T-helper 2 cell treated with Interferon-gamma antibody and Interleukin-4, amounts not matched to agents 5 μg/mL and 100 μg/mL, for 36 hours (primary cell): ENCODE measurements at regions not wholly inside any gene's neighbourhood (a gene's known extent, or its start where the extent isn't known, plus 50 kb on each side); places are given as distances from the start of the nearest gene placed in this dataset.

Experiments used
- DNase-seq: peaks from one replicate; pipeline ENCODE4 v3.0.0; 2021; ENCODE audit warnings: low spot score
- H3K27ac Mint-ChIP-seq: one replicate; pipeline ENCODE4 v1.8.0; 2021; ENCODE audit warnings: mild to moderate bottlenecking, mixed read lengths
- H3K27me3 Mint-ChIP-seq: one replicate; pipeline ENCODE4 v1.8.0; 2021; ENCODE audit warnings: low read depth, mixed read lengths
- H3K36me3 Mint-ChIP-seq: one replicate; pipeline ENCODE4 v1.8.0; 2021; ENCODE audit warnings: low read depth, mixed read lengths
- H3K4me1 Mint-ChIP-seq: one replicate; pipeline ENCODE4 v1.8.0; 2021; ENCODE audit warnings: low read depth, mixed read lengths
- H3K4me3 Mint-ChIP-seq: one replicate; pipeline ENCODE4 v1.8.0; 2022; ENCODE audit warnings: mild to moderate bottlenecking, moderate library complexity, mixed read lengths
- H3K9me3 Mint-ChIP-seq: one replicate; pipeline ENCODE4 v1.8.0; 2021; ENCODE audit warnings: mixed read lengths

DNA sequence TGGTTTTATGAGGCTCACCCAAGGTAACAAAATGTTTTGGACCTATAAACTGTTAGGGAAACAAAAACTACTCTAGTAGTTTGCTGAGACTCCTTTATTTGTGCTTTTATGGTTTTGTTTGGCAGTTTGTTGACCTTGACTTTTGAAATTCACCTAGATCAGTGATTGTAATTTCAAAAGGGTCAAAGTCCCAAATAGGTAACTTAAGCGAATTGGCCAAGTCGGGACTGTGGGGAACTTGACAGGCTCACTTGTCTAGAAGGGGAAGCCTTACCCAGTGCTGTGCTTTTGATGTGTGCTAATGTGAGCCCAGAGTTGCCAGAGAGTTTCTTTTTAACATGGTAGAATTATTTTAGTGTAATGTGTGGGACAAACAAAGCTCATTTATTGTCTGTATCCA is 87.2 kb upstream of the SGCD start:
- Mint-ChIP-seq H3K27ac (no peak overlapping the region), H3K27me3 (no peaks in the 10 kb centered on the region), H3K4me3 (no peak overlapping the region), H3K4me1 (no peaks in the 10 kb centered on the region), H3K36me3 (no peaks in the 10 kb centered on the region), H3K9me3 (no peaks in the 10 kb centered on the region)
- DNase-seq, result no peak

DNA sequence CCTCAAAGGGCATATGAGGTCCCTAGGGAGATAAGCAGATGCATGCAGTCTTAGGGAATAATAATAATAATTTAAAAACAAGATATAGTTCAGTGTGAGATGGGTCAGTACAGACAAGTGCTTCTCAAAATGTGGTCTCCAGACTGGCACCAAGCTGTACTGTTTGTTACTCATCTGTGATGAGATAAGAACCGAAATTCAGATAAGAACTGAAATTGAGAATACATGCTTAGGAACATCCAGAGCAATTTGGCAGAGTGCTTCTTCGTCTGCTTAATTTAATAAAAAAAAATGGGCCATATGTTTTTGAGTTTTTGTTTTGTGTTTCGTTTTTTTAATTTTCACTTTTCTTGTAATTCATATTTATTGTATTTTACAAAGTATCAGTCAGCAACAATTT is 86.5 kb upstream of the SGCD start:
- DNase-seq, result no peak
- Mint-ChIP-seq H3K27ac (no peak overlapping the region), H3K36me3 (no peaks in the 10 kb centered on the region), H3K9me3 (no peaks in the 10 kb centered on the region), H3K27me3 (no peaks in the 10 kb centered on the region), H3K4me1 (no peaks in the 10 kb centered on the region), H3K4me3 (no peak overlapping the region)

DNA sequence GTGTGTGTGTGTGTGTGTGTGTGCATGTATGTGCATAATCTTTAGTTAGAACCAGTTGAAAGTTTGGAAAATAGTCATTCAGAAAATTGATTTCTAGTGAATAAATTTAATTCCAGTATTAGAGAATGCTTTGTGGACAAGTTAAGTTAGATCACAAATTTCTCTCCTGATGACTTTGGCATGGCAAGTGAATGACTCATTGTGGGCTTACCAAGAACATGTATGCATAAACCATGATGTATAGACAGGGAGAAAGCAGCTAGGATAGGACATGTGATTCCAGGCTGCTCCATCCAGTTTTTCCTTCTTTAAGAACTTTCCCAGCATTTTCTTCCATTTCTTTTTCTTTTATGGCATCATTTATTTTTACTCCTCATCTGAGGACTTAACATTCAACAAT is 85.7 kb upstream of the SGCD start:
- no peaks in the 10 kb centered on the region for H3K27me3 Mint-ChIP-seq
- no peak overlapping the region for H3K4me3 Mint-ChIP-seq
- no peaks in the 10 kb centered on the region for H3K9me3 Mint-ChIP-seq
- no peaks in the 10 kb centered on the region for H3K4me1 Mint-ChIP-seq
- no peaks in the 10 kb centered on the region for H3K36me3 Mint-ChIP-seq
- H3K27ac Mint-ChIP-seq, result no peak overlapping the region
- DNase-seq, result no peak

DNA sequence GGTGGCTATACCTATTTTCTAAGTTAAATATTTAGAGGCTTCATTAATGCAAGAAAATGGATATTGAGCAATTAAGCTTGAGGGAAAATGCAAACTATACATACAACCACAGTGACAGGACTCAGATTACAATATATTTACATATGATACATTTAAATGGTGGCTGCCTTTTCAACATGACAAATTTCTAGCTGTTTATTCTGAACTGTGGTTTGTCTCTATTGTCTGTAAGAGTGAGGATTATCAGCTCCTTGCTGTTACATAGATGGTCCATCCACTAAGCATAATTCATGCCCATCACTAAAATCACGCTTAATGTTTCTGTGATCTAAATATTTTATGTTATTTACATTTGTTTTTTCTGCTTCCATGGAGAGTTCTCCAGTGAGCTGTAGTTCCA is 81.1 kb upstream of the SGCD start:
- Mint-ChIP-seq H3K36me3 (no peaks in the 10 kb centered on the region), H3K4me3 (no peak overlapping the region), H3K27ac (no peak overlapping the region), H3K27me3 (no peaks in the 10 kb centered on the region), H3K4me1 (no peaks in the 10 kb centered on the region), H3K9me3 (no peaks in the 10 kb centered on the region)
- no peak for DNase-seq

DNA sequence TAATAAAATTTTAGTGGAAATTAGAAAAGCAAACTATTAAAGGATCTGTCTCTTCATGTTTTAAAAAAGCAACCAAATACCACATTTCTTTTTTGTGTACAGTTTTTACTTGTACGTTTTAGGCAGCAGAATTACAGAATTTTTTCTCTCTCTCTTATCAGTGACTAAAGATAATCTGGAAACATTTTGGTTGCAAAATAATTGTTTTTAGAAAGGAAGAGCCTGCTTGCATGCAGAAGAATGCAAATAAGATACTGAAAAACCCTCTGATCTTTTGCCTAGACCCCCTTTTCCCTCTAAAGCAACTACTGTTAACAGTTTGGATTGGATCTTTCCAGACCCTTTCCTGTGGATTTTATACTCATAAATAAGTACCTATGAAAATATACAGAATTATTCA is 75.9 kb upstream of the SGCD start:
- DNase-seq, result no peak
- Mint-ChIP-seq H3K4me1 (no peaks in the 10 kb centered on the region), H3K36me3 (no peaks in the 10 kb centered on the region), H3K27ac (no peak overlapping the region), H3K4me3 (no peak overlapping the region), H3K27me3 (no peaks in the 10 kb centered on the region), H3K9me3 (no peaks in the 10 kb centered on the region)

DNA sequence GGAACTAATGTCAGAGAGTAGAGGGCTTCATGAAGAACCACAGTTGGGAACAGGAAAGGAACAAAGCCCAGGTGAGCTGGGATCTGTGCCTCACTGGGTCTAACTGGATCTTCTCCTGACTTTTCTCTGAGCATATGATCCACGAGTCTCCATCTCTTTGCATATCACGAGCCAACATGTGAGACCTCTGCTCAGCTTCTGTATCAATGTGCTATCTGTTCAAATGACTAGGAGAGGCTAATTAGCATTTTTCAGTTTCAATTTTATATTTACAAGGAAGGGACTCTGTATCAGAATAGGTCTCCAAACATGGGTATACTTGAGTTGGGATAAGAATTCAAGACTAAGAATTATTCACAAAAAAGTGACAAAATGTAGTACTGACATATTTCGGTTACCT is 73.8 kb upstream of the SGCD start:
- H3K27ac Mint-ChIP-seq, result no peak overlapping the region
- no peak for DNase-seq
- H3K4me3 Mint-ChIP-seq, result no peak overlapping the region
- no peaks in the 10 kb centered on the region for H3K9me3 Mint-ChIP-seq
- H3K27me3 Mint-ChIP-seq, result no peaks in the 10 kb centered on the region
- no peaks in the 10 kb centered on the region for H3K36me3 Mint-ChIP-seq
- no peaks in the 10 kb centered on the region for H3K4me1 Mint-ChIP-seq

DNA sequence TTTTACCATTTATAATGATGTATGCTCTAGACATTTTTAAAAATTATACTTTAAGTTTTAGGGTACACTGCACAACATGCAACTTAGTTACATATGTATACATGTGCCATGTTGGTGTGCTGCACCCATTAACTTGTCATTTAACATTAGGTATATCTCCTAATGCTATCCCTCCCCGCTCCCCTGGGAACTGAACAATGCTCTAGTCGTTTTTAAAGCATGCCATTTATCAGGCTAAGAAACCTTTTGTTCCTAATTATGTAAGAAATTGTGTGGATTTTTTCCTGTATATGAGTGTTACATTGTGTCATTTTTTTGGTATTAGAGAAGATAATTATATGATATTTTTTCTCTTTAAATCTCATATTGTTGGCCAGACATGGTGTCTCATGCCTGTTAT is 72.8 kb upstream of the SGCD start:
- Mint-ChIP-seq H3K27ac (no peak overlapping the region), H3K27me3 (no peaks in the 10 kb centered on the region), H3K9me3 (no peaks in the 10 kb centered on the region), H3K4me3 (no peak overlapping the region), H3K36me3 (no peaks in the 10 kb centered on the region), H3K4me1 (no peaks in the 10 kb centered on the region)
- DNase-seq, result no peak

DNA sequence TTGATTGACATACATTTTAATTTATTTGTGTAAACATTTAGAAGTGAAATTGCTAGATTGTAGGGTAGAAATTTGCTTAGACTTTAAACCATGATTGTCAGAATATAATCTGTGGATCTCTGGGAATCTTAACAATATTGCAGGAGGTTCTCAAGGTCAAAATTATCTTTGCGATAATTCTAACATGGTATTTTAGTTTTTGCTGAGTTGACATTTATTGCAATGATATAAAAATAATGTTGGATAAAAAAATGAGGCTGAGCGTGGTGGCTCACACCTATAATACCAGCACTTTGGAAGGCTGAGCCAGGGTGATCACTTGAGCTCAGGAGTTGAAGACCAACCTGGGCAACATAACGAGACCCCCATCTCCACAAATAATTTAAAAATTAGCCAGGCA is 70.3 kb upstream of the SGCD start:
- no peaks in the 10 kb centered on the region for H3K4me1 Mint-ChIP-seq
- H3K27me3 Mint-ChIP-seq, result no peaks in the 10 kb centered on the region
- DNase-seq, result no peak
- H3K27ac Mint-ChIP-seq, result no peak overlapping the region
- H3K9me3 Mint-ChIP-seq, result no peaks in the 10 kb centered on the region
- H3K36me3 Mint-ChIP-seq, result no peaks in the 10 kb centered on the region
- H3K4me3 Mint-ChIP-seq, result no peak overlapping the region

DNA sequence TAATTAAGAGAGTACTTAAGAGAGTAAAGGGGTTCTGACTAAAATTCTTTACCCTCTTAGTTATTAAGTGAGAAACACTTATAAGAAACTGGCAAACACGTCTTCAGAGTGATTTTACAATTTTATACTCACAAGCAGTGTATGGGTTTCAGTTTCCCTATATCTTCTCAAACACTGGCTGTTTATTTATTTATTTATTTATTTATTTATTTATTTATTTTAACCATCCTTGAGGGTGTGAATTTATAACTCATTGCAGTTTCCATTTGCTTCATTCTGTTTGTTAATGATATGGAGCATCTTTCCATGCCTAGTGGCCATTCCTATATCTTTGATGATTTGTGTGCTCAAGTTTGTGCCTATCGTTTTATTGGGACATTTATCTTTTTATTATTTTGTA is 68.0 kb upstream of the SGCD start:
- Mint-ChIP-seq H3K4me1 (no peaks in the 10 kb centered on the region), H3K27ac (no peak overlapping the region), H3K27me3 (no peaks in the 10 kb centered on the region), H3K9me3 (no peaks in the 10 kb centered on the region), H3K36me3 (no peaks in the 10 kb centered on the region), H3K4me3 (no peak overlapping the region)
- no peak for DNase-seq

DNA sequence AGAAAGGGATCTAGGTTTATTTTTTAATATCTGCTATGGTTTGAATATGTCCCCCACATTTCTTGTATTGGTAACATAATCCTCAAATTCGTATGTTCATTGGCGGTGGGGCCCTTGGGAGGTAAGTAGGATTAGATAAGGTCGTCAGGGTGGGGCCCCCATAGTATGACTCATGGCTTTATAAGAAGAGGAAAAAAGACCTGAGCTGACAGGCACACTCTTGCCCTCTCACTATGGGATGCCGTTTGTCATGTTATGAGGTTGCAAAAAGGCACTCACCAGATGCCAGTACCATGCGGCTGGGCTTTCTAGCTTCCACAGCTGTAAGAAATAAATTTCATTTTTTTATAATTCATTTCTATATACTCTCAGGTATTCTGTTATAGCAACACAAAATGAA is 67.3 kb upstream of the SGCD start:
- no peaks in the 10 kb centered on the region for H3K36me3 Mint-ChIP-seq
- no peaks in the 10 kb centered on the region for H3K4me1 Mint-ChIP-seq
- no peak overlapping the region for H3K4me3 Mint-ChIP-seq

DNA sequence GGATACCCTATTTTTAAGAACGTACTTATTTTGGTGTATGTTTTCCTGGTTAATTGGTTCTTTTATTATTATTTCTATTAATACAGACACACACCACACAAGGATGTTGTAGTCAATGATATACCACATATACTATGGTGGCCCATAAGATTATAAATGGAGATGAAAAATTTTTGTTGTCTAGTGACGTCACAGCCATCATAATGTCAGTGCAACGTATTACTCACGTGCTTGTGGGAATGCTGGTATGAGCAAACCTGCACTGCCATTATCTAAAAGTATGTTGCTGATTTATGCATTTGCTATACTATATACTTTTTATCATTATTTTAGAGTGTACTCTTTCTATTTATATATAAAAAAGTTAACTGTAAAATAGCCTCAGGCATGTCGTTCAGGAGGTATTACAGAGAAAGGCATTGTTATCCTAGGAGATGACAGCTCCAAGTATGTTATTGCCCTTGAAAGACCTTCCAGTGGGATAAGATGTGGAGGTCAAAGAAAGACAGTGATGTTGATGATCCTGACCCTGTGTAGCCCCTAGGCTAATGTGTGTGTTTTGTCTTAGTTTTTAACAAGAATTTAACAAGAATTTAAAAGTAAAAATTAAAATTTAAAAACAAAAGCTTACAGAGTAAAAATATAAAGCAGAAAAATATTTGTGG is 65.6 kb upstream of the SGCD start:
- no peaks in the 10 kb centered on the region for H3K4me1 Mint-ChIP-seq
- no peak overlapping the region for H3K4me3 Mint-ChIP-seq
- no peak overlapping the region for H3K27ac Mint-ChIP-seq
- DNase-seq, result no peak
- no peaks in the 10 kb centered on the region for H3K9me3 Mint-ChIP-seq
- H3K36me3 Mint-ChIP-seq, result no peaks in the 10 kb centered on the region
- no peaks in the 10 kb centered on the region for H3K27me3 Mint-ChIP-seq

More for the DNA sequence above, 67.3 kb upstream of the SGCD start:
- Mint-ChIP-seq H3K27me3 (no peaks in the 10 kb centered on the region), H3K27ac (no peak overlapping the region), H3K9me3 (no peaks in the 10 kb centered on the region)
- no peak for DNase-seq

DNA sequence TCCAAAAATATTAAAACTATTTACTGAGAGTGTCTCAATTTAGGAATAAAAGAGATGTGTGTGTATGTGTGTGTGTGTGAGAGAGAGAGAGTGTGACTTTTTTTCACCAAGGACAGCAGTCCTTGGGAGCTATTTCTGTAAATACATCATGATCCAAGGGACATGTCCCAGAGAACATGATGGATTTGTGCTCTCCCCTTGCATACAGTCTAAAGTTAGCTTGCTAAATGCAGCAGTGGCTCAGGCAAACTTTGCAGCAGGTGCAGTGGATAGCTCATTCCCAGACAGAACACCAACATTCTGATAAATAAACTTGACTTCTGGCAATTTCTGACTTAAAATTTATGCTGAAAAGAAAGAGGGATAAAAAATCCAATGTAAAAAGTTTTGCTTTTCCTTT is 55.4 kb upstream of the SGCD start:
- H3K36me3 Mint-ChIP-seq, result no peaks in the 10 kb centered on the region
- no peak for DNase-seq
- H3K4me3 Mint-ChIP-seq, result no peak overlapping the region
- H3K9me3 Mint-ChIP-seq, result no peaks in the 10 kb centered on the region
- H3K4me1 Mint-ChIP-seq, result peaks cover 2% of the 10 kb centered on the region
- no peak overlapping the region for H3K27ac Mint-ChIP-seq
- H3K27me3 Mint-ChIP-seq, result no peaks in the 10 kb centered on the region

DNA sequence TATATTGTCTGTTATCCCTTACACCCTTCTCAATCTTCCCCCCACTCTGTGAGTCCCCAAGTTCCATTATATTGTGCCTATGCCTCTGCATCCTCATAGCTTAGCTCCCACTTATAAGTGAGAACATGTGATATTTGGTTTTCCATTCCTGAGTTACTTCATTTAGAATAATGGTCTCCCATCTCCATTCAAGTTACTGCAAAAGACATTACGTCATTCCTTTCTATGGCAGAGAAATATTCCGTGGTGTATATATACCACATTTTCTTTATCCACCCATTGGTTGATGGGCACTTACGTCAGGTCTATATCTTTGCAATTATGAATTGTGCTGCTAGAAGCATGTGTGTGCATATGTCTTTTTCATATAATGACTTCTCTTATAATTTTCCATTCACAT is 54.8 kb upstream of the SGCD start:
- DNase-seq, result no peak
- H3K9me3 Mint-ChIP-seq, result no peaks in the 10 kb centered on the region
- H3K27me3 Mint-ChIP-seq, result no peaks in the 10 kb centered on the region
- no peak overlapping the region for H3K27ac Mint-ChIP-seq
- peaks cover 2% of the 10 kb centered on the region for H3K4me1 Mint-ChIP-seq
- no peak overlapping the region for H3K4me3 Mint-ChIP-seq
- no peaks in the 10 kb centered on the region for H3K36me3 Mint-ChIP-seq

DNA sequence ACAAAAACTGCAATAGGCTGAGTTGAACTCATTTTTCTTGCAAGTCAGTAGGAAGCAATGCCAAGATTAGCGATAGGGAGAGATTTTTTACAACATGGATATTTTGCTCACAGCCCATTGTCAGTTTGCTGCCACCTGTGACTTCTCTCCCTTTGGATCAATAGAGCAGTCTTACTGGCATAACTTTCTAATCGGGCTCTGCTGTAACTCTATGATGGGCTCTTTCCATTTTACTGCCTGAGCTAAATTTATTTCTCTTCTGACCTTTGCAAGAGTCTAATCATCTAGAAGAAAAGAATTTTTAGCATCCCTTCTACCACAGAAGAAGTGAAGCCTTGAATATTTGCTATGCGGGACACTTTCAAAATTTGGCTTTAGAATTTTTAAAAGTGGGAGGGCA is 53.6 kb upstream of the SGCD start:
- no peaks in the 10 kb centered on the region for H3K27me3 Mint-ChIP-seq
- H3K4me1 Mint-ChIP-seq, result peaks cover 2% of the 10 kb centered on the region
- H3K36me3 Mint-ChIP-seq, result no peaks in the 10 kb centered on the region
- no peak overlapping the region for H3K4me3 Mint-ChIP-seq
- no peak for DNase-seq
- H3K9me3 Mint-ChIP-seq, result no peaks in the 10 kb centered on the region
- H3K27ac Mint-ChIP-seq, result no peak overlapping the region

DNA sequence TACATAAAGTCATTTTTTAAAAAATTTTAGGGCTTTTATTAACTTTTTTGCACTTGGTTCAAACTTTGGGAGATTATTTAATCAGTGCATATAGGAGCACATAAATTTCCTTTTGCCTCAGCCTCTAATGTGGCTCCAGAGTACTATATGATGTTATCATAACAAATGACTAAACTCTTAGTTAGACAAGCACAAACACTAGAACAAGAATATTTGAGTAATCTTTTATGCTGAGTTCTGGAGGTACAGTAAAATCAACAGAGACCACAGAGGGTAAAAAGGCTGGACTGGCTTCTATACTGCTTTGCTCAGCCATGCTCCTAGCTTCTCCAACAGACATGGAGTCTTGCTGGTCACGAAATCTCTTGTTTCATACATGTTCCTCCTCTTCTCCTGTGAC is 52.5 kb upstream of the SGCD start:
- no peaks in the 10 kb centered on the region for H3K9me3 Mint-ChIP-seq
- H3K4me3 Mint-ChIP-seq, result no peak overlapping the region
- no peak for DNase-seq
- H3K27ac Mint-ChIP-seq, result no peak overlapping the region
- H3K27me3 Mint-ChIP-seq, result no peaks in the 10 kb centered on the region
- no peaks in the 10 kb centered on the region for H3K36me3 Mint-ChIP-seq
- H3K4me1 Mint-ChIP-seq, result no peaks in the 10 kb centered on the region
